ENCODE measurements at regions not wholly inside any gene's neighbourhood (a gene's known extent, or its start where the extent isn't known, plus 50 kb on each side); places are given as distances from the start of the nearest gene placed in this dataset.

- TF ChIP-seq CTCF (conservative IDR thresholded peaks at IDR 0.05) = no peak
- no peak for TF ChIP-seq EZH2 (IDR thresholded peaks at IDR 0.05; ENCODE audit: low read depth)
These were observed 354.0 kb upstream of the ROBO2 start for GRCh38 chr3:76685858-76686257.

All from PC-9 (cell line).